AG09319 (cell line): ENCODE measurements at regions not wholly inside any gene's neighbourhood (a gene's known extent, or its start where the extent isn't known, plus 50 kb on each side); places are given as distances from the start of the nearest gene placed in this dataset.

Experiments
- DNase-seq: peaks from one replicate; pipeline ENCODE4 v3.0.0-alpha.2; 2010; ENCODE audit warnings: low read depth; ENCODE audit errors: extremely low read depth
- TF ChIP-seq, protein P1 (sequence below): IDR thresholded peaks from 2 replicates; pipeline ENCODE4 v1.5.1; 2011; ENCODE audit warnings: low read depth, mild to moderate bottlenecking, inconsistent platforms, low read length, moderate library complexity

DNA sequence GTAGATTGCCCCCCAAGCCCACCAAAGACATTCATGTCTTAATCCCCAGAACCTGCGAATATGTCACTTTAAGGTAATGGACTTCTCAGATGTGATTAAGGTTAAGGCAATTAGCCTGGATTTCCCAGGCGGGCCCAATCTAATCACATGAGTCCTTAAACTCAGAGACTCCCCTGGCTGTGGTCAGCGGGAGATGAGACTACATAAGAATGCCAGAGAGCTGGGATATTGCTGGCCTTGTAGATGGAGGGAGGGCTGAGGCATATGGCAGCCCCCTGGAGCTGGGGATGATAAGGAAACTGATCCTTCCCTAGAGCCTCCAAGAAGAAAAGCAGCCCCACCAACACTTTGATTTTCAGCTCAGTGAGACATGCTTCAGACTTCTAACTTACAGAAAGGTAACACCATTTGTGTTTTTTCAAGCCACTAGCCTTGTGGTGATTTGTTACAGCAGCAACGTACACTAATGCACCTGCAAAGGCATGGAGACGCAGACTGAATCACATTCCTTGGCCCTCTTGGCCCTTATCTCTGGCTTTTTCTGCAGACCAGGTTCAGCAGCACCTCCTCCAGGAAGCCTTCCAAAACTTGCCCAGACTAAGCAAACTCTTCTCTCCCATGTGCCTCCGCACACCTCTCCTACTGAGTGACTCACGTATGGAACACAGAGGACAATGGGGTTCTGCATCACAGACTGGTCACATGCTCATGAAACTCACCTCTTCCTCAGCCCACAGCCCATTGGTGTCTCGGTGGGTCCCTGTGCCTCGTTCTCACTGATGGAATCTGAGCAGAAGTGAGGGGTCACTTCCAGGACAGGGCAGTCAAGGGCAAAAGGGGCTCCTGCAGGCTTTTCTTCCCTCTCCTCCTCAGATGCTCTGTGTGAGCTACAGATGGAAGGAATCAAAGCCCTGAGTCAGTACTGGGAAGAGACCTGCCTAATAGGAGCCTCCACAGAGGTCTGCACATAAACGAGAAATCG, 86.3 kb upstream of the HMGXB4 start:
- TF ChIP-seq, protein P1, sequence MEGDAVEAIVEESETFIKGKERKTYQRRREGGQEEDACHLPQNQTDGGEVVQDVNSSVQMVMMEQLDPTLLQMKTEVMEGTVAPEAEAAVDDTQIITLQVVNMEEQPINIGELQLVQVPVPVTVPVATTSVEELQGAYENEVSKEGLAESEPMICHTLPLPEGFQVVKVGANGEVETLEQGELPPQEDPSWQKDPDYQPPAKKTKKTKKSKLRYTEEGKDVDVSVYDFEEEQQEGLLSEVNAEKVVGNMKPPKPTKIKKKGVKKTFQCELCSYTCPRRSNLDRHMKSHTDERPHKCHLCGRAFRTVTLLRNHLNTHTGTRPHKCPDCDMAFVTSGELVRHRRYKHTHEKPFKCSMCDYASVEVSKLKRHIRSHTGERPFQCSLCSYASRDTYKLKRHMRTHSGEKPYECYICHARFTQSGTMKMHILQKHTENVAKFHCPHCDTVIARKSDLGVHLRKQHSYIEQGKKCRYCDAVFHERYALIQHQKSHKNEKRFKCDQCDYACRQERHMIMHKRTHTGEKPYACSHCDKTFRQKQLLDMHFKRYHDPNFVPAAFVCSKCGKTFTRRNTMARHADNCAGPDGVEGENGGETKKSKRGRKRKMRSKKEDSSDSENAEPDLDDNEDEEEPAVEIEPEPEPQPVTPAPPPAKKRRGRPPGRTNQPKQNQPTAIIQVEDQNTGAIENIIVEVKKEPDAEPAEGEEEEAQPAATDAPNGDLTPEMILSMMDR, result no peak
- no peak for DNase-seq

DNA sequence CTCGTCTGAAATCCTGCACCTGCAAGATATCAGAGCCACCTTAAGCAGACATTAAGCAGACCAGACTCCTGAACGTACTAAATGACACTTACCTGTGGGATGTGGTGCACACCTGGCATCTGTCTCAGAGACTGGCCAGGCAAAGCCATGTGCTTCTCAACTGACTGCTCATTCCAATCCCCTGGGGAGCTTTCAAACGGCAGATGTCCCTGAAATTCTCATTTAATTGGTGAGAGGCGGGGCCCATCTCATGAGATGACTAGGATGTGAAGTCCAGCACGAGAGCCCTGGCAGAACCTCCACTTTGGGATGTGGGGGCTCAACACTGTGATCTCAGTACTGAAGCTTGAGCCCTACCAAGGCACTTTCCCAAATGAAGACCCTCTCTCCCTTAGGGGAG, 84.9 kb upstream of the HMGXB4 start:
- DNase-seq, result no peak
- TF ChIP-seq, protein P1, result no peak

DNA sequence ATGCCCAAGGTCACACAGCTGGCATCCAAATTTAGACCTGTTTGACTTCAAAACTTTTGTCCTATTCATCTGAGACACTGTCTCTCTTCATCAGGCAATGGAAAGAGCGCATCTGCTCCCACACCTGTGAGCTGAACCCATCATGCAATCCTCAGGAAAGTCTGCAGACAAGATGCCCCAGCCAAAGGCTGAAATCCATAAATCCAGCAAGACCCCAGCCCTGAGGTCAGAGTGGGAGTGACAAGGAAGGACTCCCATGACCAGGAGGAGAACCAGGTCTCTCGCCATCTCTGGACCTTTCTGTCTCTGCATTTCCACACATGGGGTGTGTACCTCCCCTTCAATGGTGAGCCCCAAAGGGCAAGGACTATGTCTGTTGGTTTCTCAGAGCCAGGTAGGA, 83.6 kb upstream of the HMGXB4 start:
- TF ChIP-seq, protein P1, result no peak
- no peak for DNase-seq

DNA sequence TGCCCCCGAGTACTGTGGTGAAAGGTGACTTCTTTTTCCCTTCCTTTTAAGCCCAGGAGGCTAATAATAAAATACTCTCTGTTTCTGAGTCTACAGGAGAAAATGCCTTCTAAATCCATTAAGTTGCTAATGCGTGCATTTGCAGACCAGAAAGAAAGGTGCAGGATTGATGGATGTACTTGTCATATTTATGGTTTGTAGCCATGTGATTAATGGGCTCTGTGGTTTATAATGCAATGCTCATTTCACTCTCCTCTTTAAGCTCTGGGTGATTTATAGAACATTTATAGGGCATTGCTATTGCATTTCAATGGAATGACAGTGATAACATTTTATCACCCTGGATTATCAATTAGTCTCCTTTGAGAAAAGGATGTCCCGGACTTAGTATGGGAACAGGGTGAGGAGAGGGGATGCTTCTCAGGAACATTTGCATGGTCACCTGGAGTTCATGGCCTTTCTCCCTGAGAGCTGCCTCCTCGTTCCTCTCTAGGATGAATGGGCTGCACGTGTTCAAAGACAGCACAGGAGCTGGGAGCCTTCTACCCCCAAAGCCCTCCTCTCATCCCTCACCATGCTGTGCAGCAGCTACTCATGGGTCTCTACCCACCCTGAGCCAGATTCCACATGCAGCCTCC, 82.8 kb upstream of the HMGXB4 start:
- DNase-seq, result no peak
- TF ChIP-seq, protein P1, result no peak

DNA sequence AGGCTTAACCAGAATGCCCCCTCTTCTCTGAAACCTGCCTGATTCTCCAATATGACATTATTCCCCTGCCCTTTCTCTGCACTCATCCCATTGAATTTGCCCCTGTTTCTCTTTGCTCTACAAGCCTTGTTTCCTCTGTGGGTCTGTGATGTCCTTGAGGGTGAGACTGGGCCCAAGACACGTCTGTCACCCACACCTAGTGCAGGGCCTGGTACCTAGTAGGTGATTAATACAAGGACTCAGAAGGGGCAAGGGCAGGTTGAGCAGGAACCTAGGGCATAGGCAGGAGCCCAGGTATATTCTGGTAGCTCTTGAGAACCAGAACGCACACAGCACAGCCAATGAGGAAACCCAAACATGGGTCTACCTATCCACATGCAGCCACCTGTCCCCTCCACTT, 81.9 kb upstream of the HMGXB4 start:
- TF ChIP-seq, protein P1, result no peak
- DNase-seq, result no peak

DNA sequence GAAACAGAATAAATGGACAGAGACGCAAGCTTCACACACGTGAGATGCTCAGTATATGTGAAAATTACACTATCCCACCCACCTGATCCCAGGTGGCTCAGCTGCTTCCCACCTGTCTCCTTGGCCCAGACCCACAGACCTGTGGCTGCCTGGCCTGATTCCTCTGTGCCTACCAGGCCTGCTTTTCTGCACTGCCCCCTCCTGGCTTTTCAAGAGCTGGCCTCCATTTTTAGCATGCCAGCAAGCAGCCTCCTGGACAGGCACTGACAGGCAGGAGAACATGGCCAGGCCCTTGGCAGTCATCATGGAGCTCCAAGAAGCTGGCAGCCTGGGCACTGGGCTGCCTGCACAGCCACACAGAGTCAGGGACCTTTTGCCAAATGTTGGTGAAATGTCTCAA, 79.5 kb upstream of the HMGXB4 start:
- no peak for DNase-seq
- TF ChIP-seq, protein P1, result no peak

DNA sequence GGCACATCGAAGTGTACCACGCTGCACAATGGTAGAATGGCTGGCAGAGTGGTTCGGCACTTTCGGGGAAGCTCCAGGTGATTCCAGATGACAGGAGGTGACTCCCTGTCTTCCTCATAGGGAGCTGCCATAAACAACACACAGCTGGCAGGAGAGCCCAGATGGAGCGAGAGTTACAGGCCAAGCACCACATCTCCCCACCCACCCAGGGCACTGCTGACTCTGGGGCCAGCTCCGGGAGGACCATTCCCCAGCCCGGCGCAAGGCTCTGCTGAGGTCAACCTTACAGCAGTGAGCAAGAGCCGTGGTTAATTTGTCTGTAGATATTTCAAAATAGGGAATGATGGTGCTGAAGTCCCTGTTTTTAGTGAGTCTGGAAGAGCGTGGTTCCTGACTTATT, 78.8 kb upstream of the HMGXB4 start:
- no peak for DNase-seq

More for the DNA sequence above, 78.8 kb upstream of the HMGXB4 start:
- TF ChIP-seq, protein P1, result no peak
